HEK293 (cell line): ENCODE measurements at regions not wholly inside any gene's neighbourhood (a gene's known extent, or its start where the extent isn't known, plus 50 kb on each side); places are given as distances from the start of the nearest gene placed in this dataset.

Experiments used
- BCL11A ChIP-seq: fragments of 450-650 bp; formaldehyde crosslinking; IDR thresholded peaks from 2 replicates; pipeline ENCODE4 v1.5.1; 2016; ENCODE audit warnings: low read depth, missing biosample characterization, missing genetic modification characterization
- KLF9 ChIP-seq: fragments of 450-650 bp; formaldehyde crosslinking; IDR thresholded peaks from 2 replicates; pipeline ENCODE4 v1.5.1; 2016; ENCODE audit warnings: missing biosample characterization, missing genetic modification characterization, low read depth
- RBAK ChIP-seq: fragments of 450-650 bp; formaldehyde crosslinking; IDR thresholded peaks from 2 replicates; pipeline ENCODE4 v1.5.1; 2016; ENCODE audit warnings: missing biosample characterization, missing genetic modification characterization
- REST ChIP-seq: fragments of 450-650 bp; formaldehyde crosslinking; IDR thresholded peaks from 2 replicates; pipeline ENCODE4 v1.5.1; 2016; ENCODE audit warnings: missing biosample characterization, missing genetic modification characterization
- SP2 ChIP-seq: fragments of 450-650 bp; formaldehyde crosslinking; IDR thresholded peaks from 2 replicates; pipeline ENCODE4 v1.5.1; 2016; ENCODE audit warnings: missing biosample characterization, missing genetic modification characterization
- ZEB2 ChIP-seq: fragments of 450-650 bp; formaldehyde crosslinking; IDR thresholded peaks from 2 replicates; pipeline ENCODE4 v1.5.1; 2016; ENCODE audit warnings: missing biosample characterization, missing genetic modification characterization
- ZNF121 ChIP-seq: fragments of 450-650 bp; formaldehyde crosslinking; IDR thresholded peaks from 2 replicates; pipeline ENCODE4 v1.5.1; 2016; ENCODE audit warnings: missing biosample characterization, missing genetic modification characterization
- ZNF184 ChIP-seq: fragments of 450-650 bp; IDR thresholded peaks from 2 replicates; pipeline ENCODE4 v1.5.1; 2018; ENCODE audit warnings: missing biosample characterization, mild to moderate bottlenecking, missing genetic modification characterization
- ZNF362 ChIP-seq: fragments of 450-650 bp; formaldehyde crosslinking; IDR thresholded peaks from 2 replicates; pipeline ENCODE4 v1.5.1; 2016; ENCODE audit warnings: missing biosample characterization, missing genetic modification characterization
- ZNF571 ChIP-seq: fragments of 450-650 bp; formaldehyde crosslinking; IDR thresholded peaks from 2 replicates; pipeline ENCODE4 v1.5.0; 2017; ENCODE audit warnings: missing biosample characterization, missing genetic modification characterization
- ZNF645 ChIP-seq: fragments of 450-650 bp; formaldehyde crosslinking; IDR thresholded peaks from 2 replicates; pipeline ENCODE4; 2016; ENCODE audit warnings: missing biosample characterization, missing genetic modification characterization
- TF ChIP-seq, protein P1 (sequence below): fragments of 450-650 bp; formaldehyde crosslinking; IDR thresholded peaks from 2 replicates; pipeline ENCODE4 v1.5.1; 2016; ENCODE audit warnings: missing biosample characterization, missing genetic modification characterization
- TF ChIP-seq, protein P2 (sequence below): fragments of 450-650 bp; formaldehyde crosslinking; IDR thresholded peaks from 2 replicates; pipeline ENCODE4 v1.5.1; 2016; ENCODE audit warnings: missing biosample characterization, missing genetic modification characterization
- TF ChIP-seq, protein P3 (sequence below): fragments of 450-650 bp; formaldehyde crosslinking; IDR thresholded peaks from 2 replicates; pipeline ENCODE4 v1.5.1; 2016; ENCODE audit warnings: missing biosample characterization, missing genetic modification characterization

- TF ChIP-seq REST (tag by site-specific recombination): no peak
- TF ChIP-seq, protein P1, sequence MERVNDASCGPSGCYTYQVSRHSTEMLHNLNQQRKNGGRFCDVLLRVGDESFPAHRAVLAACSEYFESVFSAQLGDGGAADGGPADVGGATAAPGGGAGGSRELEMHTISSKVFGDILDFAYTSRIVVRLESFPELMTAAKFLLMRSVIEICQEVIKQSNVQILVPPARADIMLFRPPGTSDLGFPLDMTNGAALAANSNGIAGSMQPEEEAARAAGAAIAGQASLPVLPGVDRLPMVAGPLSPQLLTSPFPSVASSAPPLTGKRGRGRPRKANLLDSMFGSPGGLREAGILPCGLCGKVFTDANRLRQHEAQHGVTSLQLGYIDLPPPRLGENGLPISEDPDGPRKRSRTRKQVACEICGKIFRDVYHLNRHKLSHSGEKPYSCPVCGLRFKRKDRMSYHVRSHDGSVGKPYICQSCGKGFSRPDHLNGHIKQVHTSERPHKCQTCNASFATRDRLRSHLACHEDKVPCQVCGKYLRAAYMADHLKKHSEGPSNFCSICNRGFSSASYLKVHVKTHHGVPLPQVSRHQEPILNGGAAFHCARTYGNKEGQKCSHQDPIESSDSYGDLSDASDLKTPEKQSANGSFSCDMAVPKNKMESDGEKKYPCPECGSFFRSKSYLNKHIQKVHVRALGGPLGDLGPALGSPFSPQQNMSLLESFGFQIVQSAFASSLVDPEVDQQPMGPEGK (tag by site-specific recombination): no peak
- TF ChIP-seq, protein P2, sequence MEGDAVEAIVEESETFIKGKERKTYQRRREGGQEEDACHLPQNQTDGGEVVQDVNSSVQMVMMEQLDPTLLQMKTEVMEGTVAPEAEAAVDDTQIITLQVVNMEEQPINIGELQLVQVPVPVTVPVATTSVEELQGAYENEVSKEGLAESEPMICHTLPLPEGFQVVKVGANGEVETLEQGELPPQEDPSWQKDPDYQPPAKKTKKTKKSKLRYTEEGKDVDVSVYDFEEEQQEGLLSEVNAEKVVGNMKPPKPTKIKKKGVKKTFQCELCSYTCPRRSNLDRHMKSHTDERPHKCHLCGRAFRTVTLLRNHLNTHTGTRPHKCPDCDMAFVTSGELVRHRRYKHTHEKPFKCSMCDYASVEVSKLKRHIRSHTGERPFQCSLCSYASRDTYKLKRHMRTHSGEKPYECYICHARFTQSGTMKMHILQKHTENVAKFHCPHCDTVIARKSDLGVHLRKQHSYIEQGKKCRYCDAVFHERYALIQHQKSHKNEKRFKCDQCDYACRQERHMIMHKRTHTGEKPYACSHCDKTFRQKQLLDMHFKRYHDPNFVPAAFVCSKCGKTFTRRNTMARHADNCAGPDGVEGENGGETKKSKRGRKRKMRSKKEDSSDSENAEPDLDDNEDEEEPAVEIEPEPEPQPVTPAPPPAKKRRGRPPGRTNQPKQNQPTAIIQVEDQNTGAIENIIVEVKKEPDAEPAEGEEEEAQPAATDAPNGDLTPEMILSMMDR (tag by site-specific recombination): no peak
- TF ChIP-seq ZNF645 (tag by site-specific recombination): no peak
- TF ChIP-seq ZNF362: no peak
- TF ChIP-seq ZNF121 (tag by site-specific recombination): no peak
- TF ChIP-seq KLF9: no peak
- no peak for TF ChIP-seq ZNF184 (tag by site-specific recombination)
- TF ChIP-seq BCL11A (tag by site-specific recombination): no peak
- no peak for TF ChIP-seq SP2 (tag by site-specific recombination)
- TF ChIP-seq ZEB2 (tag by site-specific recombination): no peak
- TF ChIP-seq, protein P3, sequence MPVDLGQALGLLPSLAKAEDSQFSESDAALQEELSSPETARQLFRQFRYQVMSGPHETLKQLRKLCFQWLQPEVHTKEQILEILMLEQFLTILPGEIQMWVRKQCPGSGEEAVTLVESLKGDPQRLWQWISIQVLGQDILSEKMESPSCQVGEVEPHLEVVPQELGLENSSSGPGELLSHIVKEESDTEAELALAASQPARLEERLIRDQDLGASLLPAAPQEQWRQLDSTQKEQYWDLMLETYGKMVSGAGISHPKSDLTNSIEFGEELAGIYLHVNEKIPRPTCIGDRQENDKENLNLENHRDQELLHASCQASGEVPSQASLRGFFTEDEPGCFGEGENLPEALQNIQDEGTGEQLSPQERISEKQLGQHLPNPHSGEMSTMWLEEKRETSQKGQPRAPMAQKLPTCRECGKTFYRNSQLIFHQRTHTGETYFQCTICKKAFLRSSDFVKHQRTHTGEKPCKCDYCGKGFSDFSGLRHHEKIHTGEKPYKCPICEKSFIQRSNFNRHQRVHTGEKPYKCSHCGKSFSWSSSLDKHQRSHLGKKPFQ: no peak
- TF ChIP-seq RBAK (tag by site-specific recombination): no peak
- no peak for TF ChIP-seq ZNF571
Observed at GRCh38 chr11:37710031-37710430, 1112.0 kb upstream of the RAG2 start.
